Lower leg skin (tissue), 4 donors: ENCODE measurements at regions not wholly inside any gene's neighbourhood (a gene's known extent, or its start where the extent isn't known, plus 50 kb on each side); places are given as distances from the start of the nearest gene placed in this dataset.

Source experiments
- DNase-seq, 2 donors: peaks; one replicate each; pipeline ENCODE4 v3.0.0-alpha.2; 2019; ENCODE audit warnings: low spot score in 2 of 2
- H3K4me3 ChIP-seq: fragments of 200-600 bp; sonication (generic); 2 replicates; pipeline ENCODE4 v1.5.1; 2017; ENCODE audit warnings: mild to moderate bottlenecking, low read depth; ENCODE audit not compliant: poor library complexity, severe bottlenecking
- POLR2A ChIP-seq, 2 donors: fragments of 450-650 bp; IDR thresholded peaks; one replicate each; pipeline ENCODE4 v1.6.1; 2016 to 2017; ENCODE audit warnings: antibody characterized with exemption in 2 of 2, mild to moderate bottlenecking in 1 of 2, moderate library complexity in 1 of 2
- WGBS, 2 donors: methylation state at CpG; one replicate each; pipeline ENCODE4 v1.1.5; 2018; 5-methylcytosine and 5-hydroxymethylcytosine counted together
- intact Hi-C: fragments of 100-400 bp; cut with DNase I; formaldehyde crosslinking; loops from one replicate; pipeline ENCODE4 v1.15.0; 2023; ENCODE audit warnings: low total_unique reads
- TF ChIP-seq, protein P1 (sequence below), 3 donors: fragments of 450-650 bp; IDR thresholded peaks; one replicate each; pipeline ENCODE4 v1.5.1; 2016; ENCODE audit warnings: antibody characterized with exemption in 3 of 3, mild to moderate bottlenecking in 3 of 3, moderate library complexity in 2 of 3

DNA sequence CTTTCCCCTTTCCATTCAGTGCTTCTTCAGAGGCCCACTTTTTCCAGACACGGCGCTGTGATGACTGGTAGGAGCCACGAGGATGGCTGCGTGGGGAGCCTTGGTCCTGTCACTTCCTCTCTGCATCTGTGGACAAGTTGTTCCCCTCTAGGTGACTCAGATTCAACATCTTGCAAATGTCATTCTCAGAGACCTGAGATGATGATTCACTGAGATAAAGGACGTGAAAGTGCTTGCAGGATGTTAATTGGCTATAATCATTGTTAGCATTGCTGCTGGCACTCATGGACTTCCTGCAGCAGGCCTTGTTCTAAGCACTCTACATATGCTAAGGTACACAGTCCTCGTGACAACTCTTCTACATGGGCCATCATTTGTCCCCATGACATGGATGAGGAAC lies 489.8 kb upstream of the ZMIZ1 start:
- DNase-seq, result peak in 1 of 2 donors; percentile 80
- no peak overlapping the region for H3K4me3 ChIP-seq
- WGBS, 2 donors, result 84 to 85% methylated on average over 6 of the region's 6 CpGs
- intact Hi-C loops, result no loop called here
- TF ChIP-seq, protein P1, sequence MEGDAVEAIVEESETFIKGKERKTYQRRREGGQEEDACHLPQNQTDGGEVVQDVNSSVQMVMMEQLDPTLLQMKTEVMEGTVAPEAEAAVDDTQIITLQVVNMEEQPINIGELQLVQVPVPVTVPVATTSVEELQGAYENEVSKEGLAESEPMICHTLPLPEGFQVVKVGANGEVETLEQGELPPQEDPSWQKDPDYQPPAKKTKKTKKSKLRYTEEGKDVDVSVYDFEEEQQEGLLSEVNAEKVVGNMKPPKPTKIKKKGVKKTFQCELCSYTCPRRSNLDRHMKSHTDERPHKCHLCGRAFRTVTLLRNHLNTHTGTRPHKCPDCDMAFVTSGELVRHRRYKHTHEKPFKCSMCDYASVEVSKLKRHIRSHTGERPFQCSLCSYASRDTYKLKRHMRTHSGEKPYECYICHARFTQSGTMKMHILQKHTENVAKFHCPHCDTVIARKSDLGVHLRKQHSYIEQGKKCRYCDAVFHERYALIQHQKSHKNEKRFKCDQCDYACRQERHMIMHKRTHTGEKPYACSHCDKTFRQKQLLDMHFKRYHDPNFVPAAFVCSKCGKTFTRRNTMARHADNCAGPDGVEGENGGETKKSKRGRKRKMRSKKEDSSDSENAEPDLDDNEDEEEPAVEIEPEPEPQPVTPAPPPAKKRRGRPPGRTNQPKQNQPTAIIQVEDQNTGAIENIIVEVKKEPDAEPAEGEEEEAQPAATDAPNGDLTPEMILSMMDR (IDR thresholded peaks at IDR 0.05), result no peak
- TF ChIP-seq POLR2A (IDR thresholded peaks at IDR 0.05), result no peak

DNA sequence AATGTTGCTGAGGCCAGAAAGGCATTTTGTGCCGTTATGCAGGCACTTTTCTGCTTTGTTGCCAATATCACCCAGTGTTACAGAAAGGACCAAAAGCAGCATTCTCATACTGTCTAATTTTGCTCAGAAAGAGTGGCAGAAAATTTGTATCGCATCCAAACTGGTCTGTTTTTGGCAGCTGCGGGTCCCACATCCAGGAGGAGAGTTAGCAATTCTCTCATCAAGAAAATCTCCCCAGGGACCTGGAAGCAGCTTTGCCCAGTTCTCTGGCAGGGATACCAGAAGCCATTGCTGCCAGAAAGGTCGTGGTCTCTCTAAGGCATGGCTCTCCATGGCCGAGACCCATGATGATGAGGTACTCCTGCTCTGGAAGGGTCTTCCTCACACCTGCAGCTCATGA lies 489.2 kb upstream of the ZMIZ1 start:
- TF ChIP-seq POLR2A (IDR thresholded peaks at IDR 0.05), result no peak
- TF ChIP-seq, protein P1 (IDR thresholded peaks at IDR 0.05), result no peak
- intact Hi-C loops, result no loop called here
- 75 to 91% methylated on average over 5 of the region's 5 CpGs for WGBS, 2 donors
- peak in 1 of 2 donors; percentile 57 for DNase-seq
- H3K4me3 ChIP-seq, result no peak overlapping the region

DNA sequence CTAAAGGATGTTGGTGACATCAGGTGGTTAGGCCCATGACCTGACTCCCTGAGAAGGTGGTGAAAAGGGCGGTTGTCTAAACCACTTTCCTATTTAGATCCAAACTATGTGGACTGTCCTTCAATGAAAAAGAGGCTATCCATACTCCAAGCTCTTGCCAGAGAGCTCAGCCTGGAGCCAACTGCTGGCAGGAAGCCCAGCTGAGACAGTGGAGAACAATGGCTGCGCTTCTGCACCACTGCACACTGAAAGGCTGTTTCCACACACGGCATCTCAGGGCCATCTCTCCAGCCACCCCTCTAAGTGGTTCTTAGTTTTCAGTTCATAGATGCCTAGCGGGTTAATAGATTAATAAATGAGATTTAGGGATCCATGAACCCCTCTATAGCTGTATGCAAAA lies 488.8 kb upstream of the ZMIZ1 start:
- no peak for TF ChIP-seq POLR2A (IDR thresholded peaks at IDR 0.05)
- TF ChIP-seq, protein P1 (IDR thresholded peaks at IDR 0.05), result no peak
- WGBS, 2 donors, result 78 to 90% methylated on average over 4 of the region's 4 CpGs
- H3K4me3 ChIP-seq, result no peak overlapping the region
- intact Hi-C loops, result no loop called here
- peak in 1 of 2 donors; percentile 84 for DNase-seq

- TF ChIP-seq, protein P1 (IDR thresholded peaks at IDR 0.05), result no peak
- no peak for TF ChIP-seq POLR2A (IDR thresholded peaks at IDR 0.05)
- WGBS, 2 donors, result 84 to 90% methylated on average over 4 of the region's 4 CpGs
- intact Hi-C loops, result no loop called here
- DNase-seq, result peak in 1 of 2 donors; percentile 29
- no peak overlapping the region for H3K4me3 ChIP-seq
Observed at GRCh38 chr10:78581133-78581694, 487.6 kb upstream of the ZMIZ1 start.

GRCh38 chr10:78582540-78582939 lies 486.2 kb upstream of the ZMIZ1 start:
- DNase-seq, result no peak
- TF ChIP-seq POLR2A (IDR thresholded peaks at IDR 0.05), result no peak
- TF ChIP-seq, protein P1 (IDR thresholded peaks at IDR 0.05), result no peak
- intact Hi-C loops, result no loop called here
- no peak overlapping the region for H3K4me3 ChIP-seq

GRCh38 chr10:78584266-78584665 lies 484.5 kb upstream of the ZMIZ1 start:
- intact Hi-C loops, result no loop called here
- TF ChIP-seq POLR2A (IDR thresholded peaks at IDR 0.05), result no peak
- TF ChIP-seq, protein P1 (IDR thresholded peaks at IDR 0.05), result no peak
- 70 to 72% methylated on average over 4 of the region's 4 CpGs for WGBS, 2 donors
- no peak overlapping the region for H3K4me3 ChIP-seq
- no peak for DNase-seq
